Fibroblast of pulmonary artery (primary cell): ENCODE measurements at regions not wholly inside any gene's neighbourhood (a gene's known extent, or its start where the extent isn't known, plus 50 kb on each side); places are given as distances from the start of the nearest gene placed in this dataset.
"Not testable (repeated sequence)": the region's sequence is repeated elsewhere in the genome, so short reads cannot be mapped to it uniquely, and the experiment has no call there.

Experiments
- DNase-seq: peaks from one replicate; pipeline ENCODE4 v3.0.0-alpha.2; 2010; ENCODE audit warnings: low read depth
- H3K4me3 ChIP-seq: replicated peaks from 2 replicates; pipeline ENCODE4 v1.5.1; 2011; ENCODE audit warnings: low read depth, mild to moderate bottlenecking, control low read depth, low read length, moderate library complexity
- TF ChIP-seq, protein P1 (sequence below): IDR thresholded peaks from 2 replicates; pipeline ENCODE4 v1.5.1; 2011; ENCODE audit warnings: mild to moderate bottlenecking, control low read depth, low read length, inconsistent platforms; ENCODE audit errors: missing control alignments

DNA sequence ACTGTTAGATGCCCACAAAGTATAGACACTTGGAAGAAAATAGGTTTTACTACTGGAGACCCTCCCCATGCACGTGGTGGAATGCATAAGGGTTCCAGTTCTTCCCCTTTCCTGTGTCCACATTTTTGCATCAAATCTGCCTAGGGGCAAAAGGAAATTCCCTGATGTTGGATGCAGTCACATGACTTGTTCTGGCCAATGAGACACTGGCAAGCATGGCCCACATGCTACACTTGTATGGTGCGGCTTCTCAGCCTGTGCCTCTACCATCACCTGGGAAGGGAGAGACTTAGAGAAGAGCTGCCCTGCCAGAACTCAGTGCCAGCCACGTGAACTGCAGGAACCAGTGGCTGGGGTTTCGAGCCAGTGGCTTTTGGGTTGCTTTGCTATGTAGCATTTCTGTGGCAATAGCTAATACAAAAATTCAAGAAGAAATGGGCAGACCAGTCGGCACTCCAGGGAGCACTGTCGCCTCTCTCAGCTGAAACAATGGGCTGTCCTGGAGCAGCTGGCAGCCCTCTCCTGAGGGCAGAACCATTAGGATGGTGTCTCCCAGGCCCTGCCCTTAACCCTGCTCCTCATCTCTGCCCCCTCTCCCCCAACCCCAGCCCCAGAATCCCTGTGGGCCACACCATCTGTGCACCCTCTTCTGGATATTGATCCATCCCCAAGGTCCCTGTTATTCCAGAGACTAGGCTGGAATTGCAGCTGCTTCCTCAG is 634.0 kb downstream of the UQCRFS1 start:
- TF ChIP-seq, protein P1, sequence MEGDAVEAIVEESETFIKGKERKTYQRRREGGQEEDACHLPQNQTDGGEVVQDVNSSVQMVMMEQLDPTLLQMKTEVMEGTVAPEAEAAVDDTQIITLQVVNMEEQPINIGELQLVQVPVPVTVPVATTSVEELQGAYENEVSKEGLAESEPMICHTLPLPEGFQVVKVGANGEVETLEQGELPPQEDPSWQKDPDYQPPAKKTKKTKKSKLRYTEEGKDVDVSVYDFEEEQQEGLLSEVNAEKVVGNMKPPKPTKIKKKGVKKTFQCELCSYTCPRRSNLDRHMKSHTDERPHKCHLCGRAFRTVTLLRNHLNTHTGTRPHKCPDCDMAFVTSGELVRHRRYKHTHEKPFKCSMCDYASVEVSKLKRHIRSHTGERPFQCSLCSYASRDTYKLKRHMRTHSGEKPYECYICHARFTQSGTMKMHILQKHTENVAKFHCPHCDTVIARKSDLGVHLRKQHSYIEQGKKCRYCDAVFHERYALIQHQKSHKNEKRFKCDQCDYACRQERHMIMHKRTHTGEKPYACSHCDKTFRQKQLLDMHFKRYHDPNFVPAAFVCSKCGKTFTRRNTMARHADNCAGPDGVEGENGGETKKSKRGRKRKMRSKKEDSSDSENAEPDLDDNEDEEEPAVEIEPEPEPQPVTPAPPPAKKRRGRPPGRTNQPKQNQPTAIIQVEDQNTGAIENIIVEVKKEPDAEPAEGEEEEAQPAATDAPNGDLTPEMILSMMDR, result no peak
- DNase-seq, result no peak
- H3K4me3 ChIP-seq, result no peak overlapping the region

DNA sequence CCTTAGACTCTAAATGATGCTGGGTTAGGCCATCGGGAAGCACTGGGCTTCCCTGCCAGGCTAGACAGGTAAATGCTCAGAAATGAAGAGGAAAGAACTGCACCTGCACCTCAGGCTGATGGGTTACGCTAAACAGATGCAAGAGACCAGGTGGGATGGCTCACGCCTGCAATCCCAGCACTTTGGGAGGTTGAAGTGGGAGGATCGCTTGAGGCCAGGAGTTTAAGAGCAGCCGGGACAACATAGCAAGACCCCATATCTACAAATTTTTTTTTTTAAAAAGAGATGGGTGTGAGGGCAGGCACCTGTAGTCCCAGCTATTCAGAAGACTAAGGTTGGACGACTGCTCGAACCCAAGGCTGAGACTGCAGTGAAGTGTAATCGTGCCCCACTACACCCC is 634.7 kb downstream of the UQCRFS1 start:
- TF ChIP-seq, protein P1, result no peak
- no peak overlapping the region for H3K4me3 ChIP-seq
- DNase-seq, result no peak

DNA sequence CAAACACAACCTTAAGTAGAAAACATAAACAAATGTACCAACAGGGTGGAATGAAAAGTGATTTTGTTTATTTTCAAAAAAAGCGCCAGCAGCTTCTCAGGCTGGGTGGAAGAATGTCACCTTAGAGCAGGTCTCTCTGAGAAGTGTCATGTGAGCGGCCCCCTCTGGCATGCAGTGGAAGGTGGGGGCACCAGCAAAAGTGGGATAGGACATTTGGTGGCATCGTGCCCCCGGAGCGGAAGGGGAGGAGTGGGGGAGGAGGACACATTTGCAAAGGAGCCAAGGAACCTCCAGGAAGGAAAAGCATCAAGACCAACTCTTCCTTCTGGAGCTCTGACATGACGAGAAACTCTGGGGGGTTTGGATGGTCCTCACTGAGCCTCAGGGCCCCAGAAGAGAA is 635.3 kb downstream of the UQCRFS1 start:
- H3K4me3 ChIP-seq, result no peak overlapping the region
- TF ChIP-seq, protein P1, result no peak
- no peak for DNase-seq

DNA sequence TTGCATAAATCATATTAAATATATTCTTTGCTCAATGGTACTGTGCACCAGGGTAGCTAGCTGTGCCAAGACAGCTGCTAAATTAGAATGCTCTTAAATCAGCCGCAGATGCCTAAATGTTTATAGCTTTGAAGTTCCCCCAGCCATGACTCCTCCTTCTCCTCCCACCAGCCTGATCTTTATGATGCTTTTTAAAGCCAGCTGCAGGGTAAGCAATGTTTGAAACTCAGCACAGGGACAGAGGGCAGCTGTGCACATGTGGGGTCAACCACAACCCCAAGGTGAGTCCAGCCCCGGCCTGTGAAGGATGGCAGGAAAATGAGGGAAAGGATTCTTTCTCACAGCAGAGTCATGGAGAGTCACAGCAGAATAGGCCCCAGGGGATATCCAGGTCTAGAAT is 635.7 kb downstream of the UQCRFS1 start:
- H3K4me3 ChIP-seq, result no peak overlapping the region
- TF ChIP-seq, protein P1, result no peak
- DNase-seq, result no peak

DNA sequence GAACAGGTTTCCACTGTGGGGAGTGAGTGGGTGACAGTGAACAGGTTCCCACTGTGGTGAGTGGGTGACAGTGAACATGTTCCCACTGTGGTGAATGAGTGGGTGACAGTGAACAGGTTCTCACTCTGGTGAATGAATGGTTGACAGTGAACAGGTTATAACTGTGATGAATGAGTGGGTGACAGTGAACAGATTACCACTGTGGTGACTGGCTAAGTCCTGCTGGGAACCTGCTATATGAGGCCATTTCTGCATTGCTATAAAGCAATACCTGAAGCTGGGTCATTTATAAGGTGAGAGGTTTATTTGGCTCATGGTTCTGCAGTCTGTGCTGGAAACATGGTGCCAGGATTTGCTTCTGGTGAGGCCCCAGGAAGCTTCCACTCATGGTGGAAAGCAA is 637.1 kb downstream of the UQCRFS1 start:
- DNase-seq, result no peak
- TF ChIP-seq, protein P1, result no peak

DNA sequence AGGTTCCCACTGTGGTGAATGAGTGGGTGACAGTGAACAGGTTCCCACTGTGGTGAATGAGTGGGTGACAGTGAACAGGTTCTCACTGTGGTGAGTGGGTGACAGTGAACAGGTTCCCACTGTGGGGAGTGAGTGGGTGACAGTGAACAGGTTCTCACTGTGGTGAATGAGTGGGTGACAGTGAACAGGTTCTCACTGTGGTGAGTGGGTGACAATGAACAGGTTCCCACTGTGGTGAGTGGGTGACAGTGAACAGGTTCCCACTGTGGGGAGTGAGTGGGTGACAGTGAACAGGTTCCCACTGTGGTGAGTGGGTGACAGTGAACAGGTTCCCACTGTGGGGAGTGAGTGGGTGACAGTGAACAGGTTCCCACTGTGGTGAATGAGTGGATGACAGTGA is 637.6 kb downstream of the UQCRFS1 start:
- not testable (repeated sequence) for DNase-seq, H3K4me3 ChIP-seq

More for the DNA sequence above, 637.1 kb downstream of the UQCRFS1 start:
- H3K4me3 ChIP-seq, result no peak overlapping the region

DNA sequence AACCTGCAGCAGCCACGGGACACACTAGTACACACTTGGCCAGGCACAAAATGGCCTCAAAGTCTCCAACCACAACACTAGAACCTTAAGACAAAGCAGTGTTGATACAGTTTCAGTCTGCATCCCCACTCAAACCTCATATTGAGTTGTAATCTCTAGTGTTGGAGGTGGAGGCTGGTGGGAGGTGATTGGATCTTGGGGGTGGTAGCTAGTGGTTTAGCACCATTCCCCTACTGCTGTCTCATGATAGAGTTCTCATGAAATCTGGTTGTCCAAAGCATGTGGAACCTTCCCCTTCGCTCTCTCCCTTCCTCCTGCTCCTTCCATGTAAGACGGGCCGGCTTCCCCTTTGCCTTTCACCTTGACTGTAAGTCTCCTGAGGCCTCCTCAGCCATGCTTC is 638.7 kb downstream of the UQCRFS1 start:
- no peak overlapping the region for H3K4me3 ChIP-seq
- DNase-seq, result no peak
- TF ChIP-seq, protein P1, result no peak
